ENCODE measurements at regions not wholly inside any gene's neighbourhood (a gene's known extent, or its start where the extent isn't known, plus 50 kb on each side); places are given as distances from the start of the nearest gene placed in this dataset.

DNA sequence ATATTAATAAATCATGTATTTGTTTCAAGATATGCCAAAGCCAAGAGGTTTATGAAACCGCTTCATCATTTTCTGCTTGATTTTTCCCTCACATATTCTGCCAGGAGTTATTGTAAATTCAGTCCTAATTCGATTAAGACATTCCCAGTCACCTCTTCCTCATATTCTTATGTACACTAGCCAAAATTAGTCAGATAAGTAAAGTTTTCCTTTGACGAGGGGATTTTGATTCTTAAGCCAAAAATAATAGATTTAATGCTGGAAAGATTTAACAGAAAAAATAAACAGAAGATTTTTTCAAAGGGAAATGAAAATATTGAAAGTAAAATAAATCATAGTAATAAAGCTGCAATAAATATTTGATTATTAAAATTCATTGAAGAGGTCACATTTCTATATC, 51.0 kb upstream of the VEGFC start:
- intact Hi-C loops (cut with DNase I) = no loop called here
- DNase-seq (ENCODE audit: low spot score) = no peak

DNA sequence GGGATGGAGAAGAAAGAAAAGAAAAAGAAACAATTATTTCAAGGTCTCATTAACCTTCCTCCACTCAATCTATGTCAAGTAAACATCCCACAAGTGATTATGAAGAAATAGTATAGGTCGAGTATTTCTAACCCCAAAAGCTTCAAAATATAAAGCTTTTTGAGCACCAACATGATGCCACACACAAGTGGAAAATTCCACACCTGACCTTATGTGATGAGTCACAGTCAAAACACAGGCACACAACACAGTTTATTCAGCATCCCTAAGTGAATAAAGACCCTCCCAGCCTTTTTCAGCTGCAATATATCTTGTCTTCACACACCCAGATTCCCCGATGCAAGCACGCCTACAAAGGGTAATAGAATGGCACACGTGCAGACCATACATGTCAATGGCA, 51.7 kb upstream of the VEGFC start:
- DNase-seq (ENCODE audit: low spot score) = no peak
- intact Hi-C loops (cut with DNase I) = no loop called here

DNA sequence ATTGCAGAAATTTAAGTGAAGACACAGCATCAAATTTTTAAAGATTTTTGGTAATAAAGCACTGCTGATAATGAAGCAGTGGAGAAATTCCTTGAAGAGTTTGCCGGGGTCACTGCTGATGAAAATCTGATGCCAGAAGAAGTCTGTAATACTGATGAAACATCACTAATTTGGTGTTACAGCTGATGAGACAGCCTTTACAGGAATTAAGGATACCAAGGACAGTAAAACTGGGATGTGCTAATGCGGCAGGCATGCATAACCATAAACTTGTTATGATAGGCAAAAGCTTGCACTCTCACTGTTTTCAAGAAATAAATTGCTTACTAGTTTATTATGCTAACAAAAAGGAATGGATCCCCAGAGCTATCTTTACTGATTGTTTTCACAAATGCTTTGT, 52.9 kb upstream of the VEGFC start:
- intact Hi-C loops (cut with DNase I) = no loop called here
- DNase-seq (ENCODE audit: low spot score) = no peak

DNA sequence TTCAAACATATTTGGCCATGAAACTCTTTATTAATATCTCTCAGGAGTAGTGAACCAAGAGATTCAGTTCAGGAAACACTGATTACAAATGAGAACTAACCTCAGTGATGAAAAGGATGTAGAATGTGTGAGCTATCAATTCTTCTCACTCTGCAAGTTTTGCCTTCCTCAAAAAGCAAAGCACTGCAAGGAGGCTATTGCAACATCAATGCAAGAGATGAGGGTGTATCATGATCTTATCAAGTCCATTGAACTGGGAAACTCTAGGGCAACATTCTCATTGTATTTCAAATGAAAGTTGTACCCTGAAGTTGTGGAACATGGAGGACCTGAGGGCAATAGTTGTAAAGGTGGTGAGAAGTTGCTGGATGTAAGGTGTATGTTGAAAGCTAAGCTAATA, 56.4 kb upstream of the VEGFC start:
- intact Hi-C loops (cut with DNase I) = no loop called here
- DNase-seq (ENCODE audit: low spot score) = no peak

DNA sequence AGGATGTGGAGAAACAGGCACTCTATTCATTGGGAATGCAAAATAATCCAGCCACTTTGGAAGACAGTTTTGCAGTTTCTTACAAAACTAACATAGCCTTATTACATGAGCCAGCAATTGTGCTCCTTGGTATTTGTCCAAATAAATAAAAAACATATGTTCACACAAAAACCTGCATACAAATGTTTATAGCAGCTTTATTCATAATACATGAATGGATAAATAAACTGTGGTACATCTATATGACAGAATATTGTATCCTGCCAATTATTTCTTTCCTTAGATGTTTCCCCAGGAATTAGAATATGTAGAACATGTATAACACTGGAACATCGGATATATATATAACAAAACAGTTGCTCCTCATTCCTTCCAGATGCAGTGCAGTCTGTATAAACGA, 57.7 kb upstream of the VEGFC start:
- intact Hi-C loops (cut with DNase I) = no loop called here
- DNase-seq (ENCODE audit: low spot score) = no peak

DNA sequence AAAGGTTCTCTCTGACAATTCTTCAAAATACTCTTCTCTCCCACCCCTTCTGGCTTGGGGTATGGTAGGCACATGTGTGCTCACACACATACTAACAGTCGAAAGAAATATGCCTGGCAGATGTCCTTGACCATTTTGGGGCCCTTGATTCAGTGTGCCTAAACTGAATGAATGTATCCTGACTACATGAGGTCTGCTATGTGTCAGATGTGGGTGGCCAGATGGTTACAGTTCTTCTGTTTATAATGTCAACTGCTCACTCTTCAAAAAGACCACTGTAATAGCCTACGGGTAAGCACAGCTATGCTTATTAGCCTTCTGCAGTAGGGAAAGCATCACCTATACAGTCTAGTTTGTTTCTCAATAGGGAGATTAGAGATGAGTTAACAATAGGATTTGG, 63.7 kb upstream of the VEGFC start:
- DNase-seq (ENCODE audit: low spot score) = no peak
- intact Hi-C loops (cut with DNase I) = no loop called here

DNA sequence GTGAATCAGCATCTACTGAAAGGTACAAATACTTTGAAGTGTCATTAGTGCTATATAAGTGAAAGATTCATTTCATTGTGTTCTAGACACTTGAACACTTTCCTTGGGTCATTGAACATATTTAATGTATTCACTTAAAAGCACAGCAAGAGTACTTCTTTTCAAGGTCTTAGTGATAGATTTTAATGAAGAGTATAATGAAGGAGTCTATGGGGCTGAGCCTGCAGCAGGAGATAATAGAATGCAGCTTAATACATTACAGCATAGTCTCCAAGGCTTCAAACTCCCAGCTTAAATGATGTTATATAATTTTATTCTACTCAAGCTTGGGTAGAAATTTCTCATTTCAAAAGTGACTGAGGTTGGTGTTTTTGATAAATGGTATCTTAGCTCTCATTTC, 66.1 kb upstream of the VEGFC start:
- DNase-seq (ENCODE audit: low spot score) = no peak
- intact Hi-C loops (cut with DNase I) = no loop called here

DNA sequence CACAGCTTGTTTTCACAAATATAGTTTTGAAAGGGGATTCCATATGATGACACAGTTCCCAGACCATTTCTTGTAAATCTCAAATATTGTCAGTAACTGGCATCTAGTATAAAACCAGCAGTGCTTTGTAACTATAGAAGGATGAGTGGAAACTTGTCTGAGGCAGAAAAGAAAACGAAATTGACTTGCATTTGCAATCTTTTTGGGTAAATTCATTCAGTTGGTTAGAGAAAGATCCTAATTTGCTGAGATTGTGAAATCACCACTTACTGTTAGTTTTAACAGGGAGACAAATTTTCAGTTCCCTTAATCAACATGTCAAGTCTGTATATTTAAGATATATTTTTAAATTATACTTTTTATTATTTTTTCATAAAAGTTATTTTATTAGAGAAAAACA, 71.5 kb upstream of the VEGFC start:
- no peak for DNase-seq (ENCODE audit: low spot score)
- intact Hi-C loops (cut with DNase I) = no loop called here

DNA sequence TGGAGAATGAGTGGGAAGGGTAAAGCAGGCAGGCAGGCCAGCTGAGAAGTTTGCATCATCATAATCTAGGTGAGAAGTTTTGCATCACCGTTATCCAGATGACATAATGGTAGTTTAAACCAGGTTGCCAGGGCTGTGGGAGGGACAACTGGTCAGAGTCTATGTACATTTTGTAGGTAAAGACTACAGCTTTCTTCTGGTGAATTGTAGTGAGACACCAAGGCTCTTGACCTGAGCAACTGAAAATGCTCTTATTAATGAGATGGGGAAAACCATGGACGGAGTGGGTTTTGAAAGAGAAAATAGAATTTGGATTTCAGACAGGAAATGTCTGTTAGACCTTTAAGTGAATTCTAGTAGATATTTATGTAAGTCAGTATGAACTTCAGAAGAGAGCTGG, 76.0 kb upstream of the VEGFC start:
- DNase-seq (ENCODE audit: low spot score) = no peak
- intact Hi-C loops (cut with DNase I) = no loop called here

DNA sequence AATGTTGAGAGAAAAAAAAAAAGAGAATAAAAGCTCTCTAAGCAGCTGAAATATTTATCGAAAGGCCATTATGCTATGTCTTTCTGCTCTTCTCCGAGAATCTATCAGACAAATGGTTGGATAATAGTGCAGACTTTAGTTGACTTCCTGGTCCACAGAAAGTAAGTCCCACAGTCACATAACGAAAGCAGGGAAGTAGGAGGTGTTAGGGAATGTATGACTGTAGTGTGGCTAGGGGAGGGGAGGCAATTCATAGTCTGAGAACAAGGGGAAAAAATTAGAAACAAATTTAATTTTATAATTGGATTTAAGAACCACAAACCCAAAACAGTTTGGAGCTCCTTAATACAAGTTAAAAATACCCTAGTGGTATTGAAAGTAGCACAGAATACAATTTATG, 79.7 kb upstream of the VEGFC start:
- no peak for DNase-seq (ENCODE audit: low spot score)
- intact Hi-C loops (cut with DNase I) = no loop called here

DNA sequence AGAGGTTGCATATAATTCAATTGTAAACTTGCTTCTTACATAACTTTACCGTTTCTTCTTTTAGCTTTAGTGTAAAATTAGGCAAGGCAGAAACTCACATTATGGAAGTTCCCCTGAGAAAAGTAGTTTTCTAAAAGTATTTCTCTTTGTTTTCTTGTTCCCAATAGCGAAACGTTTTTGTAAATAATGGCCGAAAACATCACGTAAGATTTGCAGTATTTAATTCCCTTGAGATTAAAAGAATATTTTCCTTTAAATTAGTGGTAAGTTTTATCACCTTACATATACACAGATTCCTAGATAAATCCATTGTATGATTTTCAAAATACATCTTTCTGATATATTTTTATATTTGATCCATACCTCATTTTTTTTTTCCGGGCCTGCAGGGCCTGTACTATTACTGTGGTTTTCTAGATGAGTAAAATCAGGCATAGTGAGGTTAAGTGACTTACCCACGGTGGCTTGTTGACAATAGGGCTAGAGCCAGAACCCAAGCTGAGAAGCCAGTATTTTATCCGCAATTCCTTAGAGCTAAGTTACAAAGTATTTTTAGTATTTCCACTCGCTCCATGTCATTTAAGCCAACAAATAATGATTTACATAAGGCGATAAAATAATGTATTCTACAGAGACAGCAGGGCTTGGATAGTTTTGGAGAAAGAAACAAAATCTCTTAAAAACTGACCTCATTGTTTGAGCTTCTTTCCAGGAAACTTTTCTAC, 82.2 kb upstream of the VEGFC start:
- no peak for DNase-seq (ENCODE audit: low spot score)
- intact Hi-C loops (cut with DNase I) = no loop called here

DNA sequence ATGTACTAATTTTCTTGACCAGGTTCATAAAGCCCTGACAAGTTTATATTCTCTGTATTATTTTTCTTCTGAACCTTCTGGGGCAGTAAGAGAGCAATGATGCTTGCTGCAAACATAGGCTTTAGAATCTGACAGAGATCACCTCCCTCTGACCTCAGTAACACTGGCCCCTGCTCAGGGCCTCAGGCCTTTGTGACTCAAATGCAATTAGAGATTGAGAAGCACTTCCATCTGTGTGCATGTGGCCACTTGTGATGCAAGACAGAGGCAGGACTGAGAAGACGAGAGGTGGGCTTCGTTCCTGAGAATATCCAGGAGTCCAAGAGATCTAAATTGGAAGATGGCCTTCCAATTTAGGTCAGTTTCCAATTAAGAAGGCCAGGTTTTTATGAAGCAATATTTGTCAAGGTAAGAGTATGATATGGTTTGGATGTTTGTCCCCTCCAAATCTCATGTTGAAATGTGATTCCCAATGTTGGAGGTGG, 82.8 kb upstream of the VEGFC start:
- DNase-seq (ENCODE audit: low spot score) = no peak
- intact Hi-C loops (cut with DNase I) = no loop called here

DNA sequence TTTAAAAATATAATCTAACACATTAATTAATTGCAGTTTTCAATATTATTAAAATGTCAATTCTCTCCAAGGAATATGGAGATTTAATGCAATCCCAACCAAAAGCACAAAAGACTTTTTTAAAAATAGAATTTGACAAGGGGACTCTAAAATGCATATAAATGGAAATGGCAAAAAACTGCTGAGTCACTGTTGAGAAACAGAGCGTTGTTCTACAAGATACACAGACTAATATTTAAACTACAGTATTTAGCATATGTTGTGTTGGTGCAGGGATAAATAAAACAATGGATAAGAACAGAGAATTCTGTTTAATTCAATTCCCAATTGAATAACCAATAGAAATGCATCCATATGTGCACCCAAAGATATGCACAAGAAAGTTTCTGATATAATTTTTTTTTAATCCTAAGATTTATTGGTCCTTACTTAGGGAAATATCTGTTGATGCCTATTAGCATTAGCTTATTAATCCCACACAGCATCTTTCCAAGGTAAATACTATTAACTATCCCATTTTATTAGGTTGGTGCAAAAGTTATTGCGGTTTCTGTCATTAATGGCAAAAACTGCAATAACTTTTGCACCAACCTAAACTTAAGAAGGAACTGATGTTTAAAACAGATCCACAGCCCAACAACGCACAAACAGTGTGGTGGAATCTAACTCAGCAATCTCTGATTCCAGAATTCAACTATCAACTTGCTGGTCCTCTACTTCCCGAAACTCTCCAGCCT, 86.8 kb upstream of the VEGFC start:
- DNase-seq (ENCODE audit: low spot score) = no peak
- intact Hi-C loops (cut with DNase I) = no loop called here

DNA sequence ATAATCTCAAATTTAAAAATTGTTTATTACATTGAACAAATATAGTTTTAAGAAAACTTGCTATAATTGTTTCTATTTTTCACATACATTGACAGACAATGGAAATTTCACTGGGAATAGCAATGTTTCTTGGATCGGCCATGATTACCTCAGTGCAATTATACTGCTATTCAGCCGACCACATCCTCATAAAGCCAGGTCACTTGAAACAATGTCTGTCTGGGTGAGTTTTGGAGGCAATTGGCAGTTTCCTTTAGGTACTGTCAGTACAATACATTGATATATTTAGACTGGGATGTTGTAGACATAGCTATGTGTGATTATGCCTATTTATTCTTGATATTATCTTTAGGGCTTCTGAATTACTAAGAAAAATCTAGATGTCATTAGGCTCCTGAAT, 89.5 kb upstream of the VEGFC start:
- no peak for DNase-seq (ENCODE audit: low spot score)

DNA sequence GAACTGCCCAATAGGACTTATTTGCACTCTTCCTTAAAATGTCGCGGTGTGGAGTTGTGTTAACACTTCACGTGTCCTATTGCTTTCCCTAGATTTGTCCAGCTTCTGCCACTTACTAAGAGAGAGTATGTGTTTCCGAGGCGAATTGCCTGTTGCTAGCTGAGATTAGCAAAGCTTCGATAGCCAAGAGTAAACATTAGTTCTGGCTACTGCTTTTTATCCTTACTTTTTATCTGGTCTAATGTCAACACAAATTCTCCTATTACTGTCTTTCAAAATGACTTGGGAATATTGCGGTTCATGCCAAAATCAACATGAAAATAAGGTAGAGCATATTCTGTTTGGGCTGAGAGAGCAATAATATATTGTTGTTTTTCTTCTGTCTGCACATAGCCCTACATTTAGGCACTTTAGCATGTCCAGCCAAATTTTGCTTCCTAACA, 90.4 kb upstream of the VEGFC start:
- intact Hi-C loops (cut with DNase I) = no loop called here
- DNase-seq (ENCODE audit: low spot score) = no peak

More for the DNA sequence above, 89.5 kb upstream of the VEGFC start:
- intact Hi-C loops (cut with DNase I) = no loop called here

DNA sequence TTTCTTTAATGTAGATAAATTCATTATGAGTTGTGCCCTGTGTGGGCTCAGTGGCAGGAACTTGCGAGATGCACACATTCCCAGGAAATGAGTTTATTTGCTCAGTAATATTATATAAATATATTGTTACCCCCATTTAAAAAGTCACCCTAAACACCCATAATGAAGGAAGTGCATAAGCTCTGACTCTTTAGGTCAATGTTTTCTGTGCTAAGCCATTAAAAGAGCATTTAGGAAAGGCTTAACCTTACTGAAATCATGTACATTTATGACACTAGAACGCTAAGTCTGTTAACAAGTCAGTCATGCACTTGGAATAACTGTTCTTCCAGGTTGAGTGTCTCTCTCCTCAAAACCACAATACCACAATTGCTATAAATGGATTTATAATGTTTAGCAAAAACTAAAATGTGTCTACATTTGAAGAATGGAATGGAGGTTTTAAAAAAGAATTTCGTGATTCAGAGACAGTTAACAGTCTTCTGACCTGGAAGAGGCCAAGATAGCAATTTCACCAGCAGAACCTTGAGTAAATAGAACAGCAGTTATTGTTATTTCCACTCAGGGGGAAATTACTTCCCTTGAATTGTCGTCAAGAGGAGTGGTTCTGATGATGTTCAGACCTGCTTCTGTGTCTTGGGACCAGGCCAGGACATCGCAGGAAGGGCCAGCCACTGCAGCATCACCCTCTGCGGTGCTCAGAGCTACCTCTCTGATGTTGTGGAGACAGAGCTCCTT, 91.1 kb upstream of the VEGFC start:
- DNase-seq (ENCODE audit: low spot score) = no peak
- intact Hi-C loops (cut with DNase I) = no loop called here

DNA sequence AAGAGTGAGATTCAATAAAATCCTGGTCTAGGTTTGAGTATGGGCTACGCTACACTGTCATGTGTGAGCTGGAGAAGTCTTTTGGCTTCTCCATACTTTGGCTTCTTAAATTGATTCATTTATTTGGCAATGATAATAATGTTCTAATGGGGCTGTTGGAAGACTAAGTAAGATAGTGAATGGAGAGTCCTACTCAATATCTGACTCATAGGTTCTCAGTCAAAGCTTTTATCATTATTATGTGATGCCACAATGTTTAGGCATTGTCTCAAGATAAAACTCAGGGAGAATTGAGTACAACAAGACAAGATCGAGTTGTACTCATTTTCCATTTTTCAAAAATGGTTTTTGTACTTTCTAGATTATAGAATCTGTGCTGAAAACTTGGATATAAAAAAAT, 92.5 kb upstream of the VEGFC start:
- no peak for DNase-seq (ENCODE audit: low spot score)
- intact Hi-C loops (cut with DNase I) = no loop called here

DNA sequence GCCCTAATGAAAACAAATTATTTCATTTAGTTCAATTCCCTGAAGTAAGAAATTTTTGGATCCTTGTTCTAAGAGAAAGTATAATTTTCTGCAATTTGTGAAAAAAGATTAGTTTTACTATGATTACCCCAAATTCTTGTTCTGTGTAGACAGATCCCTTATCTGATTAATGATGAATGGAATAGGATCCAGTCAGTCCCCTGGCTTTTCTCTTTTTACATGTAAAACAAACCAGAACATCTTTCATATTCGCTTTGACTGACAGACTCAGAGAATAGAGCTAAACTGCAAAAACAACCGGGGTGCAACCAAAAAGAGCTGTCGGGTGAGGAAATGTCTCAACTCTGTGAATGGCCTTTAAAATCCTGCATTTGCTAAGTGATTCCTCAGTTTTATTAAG, 93.4 kb upstream of the VEGFC start:
- intact Hi-C loops (cut with DNase I) = no loop called here
- DNase-seq (ENCODE audit: low spot score) = no peak

DNA sequence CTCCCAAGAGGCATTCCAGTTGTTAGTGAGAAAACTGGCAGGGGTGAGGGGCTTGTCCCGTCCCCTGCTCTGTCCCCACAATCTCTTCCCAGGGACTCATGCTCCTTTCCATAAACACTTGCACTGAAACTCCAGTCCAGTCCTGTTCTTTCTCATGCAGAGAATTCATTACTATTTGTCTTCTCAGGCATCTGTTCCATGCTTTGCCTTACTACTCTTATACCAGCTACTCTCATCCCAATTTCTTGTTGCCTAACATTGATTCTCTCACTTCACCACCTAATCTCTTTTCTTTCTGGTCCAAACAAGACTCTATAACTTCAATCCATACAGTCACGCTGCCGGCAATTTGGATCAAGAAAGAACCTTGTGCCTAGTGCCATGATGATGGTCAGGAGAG, 97.1 kb upstream of the VEGFC start:
- no peak for DNase-seq (ENCODE audit: low spot score)
- intact Hi-C loops (cut with DNase I) = no loop called here

DNA sequence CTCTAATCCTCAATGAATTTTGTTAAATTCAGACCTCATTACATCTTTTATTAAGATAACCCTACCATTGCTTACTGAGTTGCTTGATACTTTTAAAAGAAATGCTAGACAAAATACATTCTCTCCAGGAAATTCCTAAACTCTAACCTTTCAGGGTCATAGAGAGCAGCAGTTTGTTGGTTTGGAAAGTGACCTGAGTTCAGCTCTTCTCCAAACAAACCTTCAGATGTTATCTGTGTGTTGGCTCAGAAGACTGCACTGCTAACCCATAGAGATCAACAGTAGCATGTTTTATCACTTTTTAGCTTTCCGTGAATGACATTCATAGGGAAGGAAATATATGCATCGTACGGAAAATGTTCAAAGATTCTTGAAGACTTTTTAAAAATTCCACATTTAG, 101.8 kb upstream of the VEGFC start:
- DNase-seq (ENCODE audit: low spot score) = no peak
- intact Hi-C loops (cut with DNase I) = no loop called here

DNA sequence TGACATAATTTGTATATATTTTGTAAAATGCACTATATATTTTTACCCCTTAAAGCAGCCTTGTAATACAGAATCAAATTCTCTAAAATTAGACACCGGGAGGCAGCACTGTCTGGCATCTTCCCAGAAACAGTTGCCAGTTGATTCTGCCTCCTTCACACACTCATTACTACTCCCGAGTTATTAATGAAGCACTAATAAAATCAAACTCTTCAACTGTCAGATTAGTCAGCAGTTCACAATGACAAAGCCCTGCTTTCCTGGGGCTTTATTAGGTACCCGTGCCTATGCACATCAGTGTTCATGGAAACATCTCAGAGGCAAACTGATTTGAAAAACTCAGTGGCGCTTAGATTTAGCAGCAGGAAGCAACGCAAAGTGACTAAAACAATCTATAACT, 103.5 kb upstream of the VEGFC start:
- DNase-seq (ENCODE audit: low spot score) = no peak
- intact Hi-C loops (cut with DNase I) = no loop called here

Measured in cardiac septum (tissue), 1 donor.